Thoracic aorta (tissue), 2 donors: ENCODE measurements at regions not wholly inside any gene's neighbourhood (a gene's known extent, or its start where the extent isn't known, plus 50 kb on each side); places are given as distances from the start of the nearest gene placed in this dataset.

ENCODE experiments used
- ATAC-seq: fragments of 150-250 bp; one replicate; pipeline ENCODE4 v1.8.0; 2017; ENCODE audit warnings: low read depth; ENCODE audit not compliant: insufficient number of reproducible peaks, low FRiP score
- DNase-seq: peaks from one replicate; pipeline ENCODE4 v3.0.0-alpha.2; 2020; ENCODE audit warnings: low spot score
- H3K27ac ChIP-seq, 2 donors: fragments of 200-600 bp; sonication (generic); 1 replicate in 1 of 2; 2 replicates in 1 of 2; pipeline ENCODE4 v1.5.1; 2016; ENCODE audit warnings: mild to moderate bottlenecking in 2 of 2, moderate library complexity in 2 of 2
- H3K27me3 ChIP-seq: fragments of 200-600 bp; sonication (generic); replicated peaks from 2 replicates; pipeline ENCODE4 v1.6.0; 2016; ENCODE audit warnings: mild to moderate bottlenecking; ENCODE audit not compliant: insufficient read depth
- H3K36me3 ChIP-seq: fragments of 200-600 bp; sonication (generic); one replicate; pipeline ENCODE4 v1.5.1; 2016
- H3K4me1 ChIP-seq, 2 donors: fragments of 200-600 bp; sonication (generic); 1 replicate in 1 of 2; 2 replicates in 1 of 2; pipeline versions ENCODE4 v1.5.1 to v1.6.0; 2016; ENCODE audit warnings: low read depth in 2 of 2, mild to moderate bottlenecking in 1 of 2; ENCODE audit not compliant: control insufficient read depth in 1 of 2
- H3K4me3 ChIP-seq: fragments of 200-600 bp; sonication (generic); 2 replicates; pipeline ENCODE4 v1.5.1; 2016; ENCODE audit warnings: mild to moderate bottlenecking
- H3K9me3 ChIP-seq: fragments of 200-600 bp; sonication (generic); 2 replicates; pipeline ENCODE4 v1.5.1; 2016
- TF ChIP-seq, protein P1 (sequence below): fragments of 200-600 bp; sonication (generic); IDR thresholded peaks from one replicate; pipeline ENCODE4 v1.5.1; 2019; ENCODE audit warnings: antibody characterized with exemption

DNA sequence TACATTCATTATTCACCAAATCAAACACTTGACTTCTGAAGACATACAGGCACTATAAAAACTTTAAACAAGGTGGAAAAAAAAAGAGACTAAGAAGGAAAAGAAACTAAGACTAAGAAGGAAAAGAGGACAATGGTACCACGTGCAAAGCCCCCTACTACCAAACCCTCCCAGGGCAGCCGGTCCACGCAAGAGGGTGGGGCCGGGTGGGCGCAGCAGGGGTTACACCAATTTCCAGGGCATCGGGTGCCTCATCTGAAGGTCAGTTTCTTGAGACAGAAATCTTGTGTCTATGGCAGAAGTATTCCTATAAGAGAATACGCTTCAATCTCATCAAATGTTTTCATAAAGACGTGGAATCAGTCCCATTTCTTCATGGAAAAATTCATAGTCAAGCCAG, 131.5 kb downstream of the NUFIP1 start:
- H3K4me1 ChIP-seq, result peaks cover 0 to 22% of the 10 kb centered on the region in 2 donors
- no peak overlapping the region for H3K4me3 ChIP-seq
- no peak overlapping the region for H3K27ac ChIP-seq
- TF ChIP-seq, protein P1, sequence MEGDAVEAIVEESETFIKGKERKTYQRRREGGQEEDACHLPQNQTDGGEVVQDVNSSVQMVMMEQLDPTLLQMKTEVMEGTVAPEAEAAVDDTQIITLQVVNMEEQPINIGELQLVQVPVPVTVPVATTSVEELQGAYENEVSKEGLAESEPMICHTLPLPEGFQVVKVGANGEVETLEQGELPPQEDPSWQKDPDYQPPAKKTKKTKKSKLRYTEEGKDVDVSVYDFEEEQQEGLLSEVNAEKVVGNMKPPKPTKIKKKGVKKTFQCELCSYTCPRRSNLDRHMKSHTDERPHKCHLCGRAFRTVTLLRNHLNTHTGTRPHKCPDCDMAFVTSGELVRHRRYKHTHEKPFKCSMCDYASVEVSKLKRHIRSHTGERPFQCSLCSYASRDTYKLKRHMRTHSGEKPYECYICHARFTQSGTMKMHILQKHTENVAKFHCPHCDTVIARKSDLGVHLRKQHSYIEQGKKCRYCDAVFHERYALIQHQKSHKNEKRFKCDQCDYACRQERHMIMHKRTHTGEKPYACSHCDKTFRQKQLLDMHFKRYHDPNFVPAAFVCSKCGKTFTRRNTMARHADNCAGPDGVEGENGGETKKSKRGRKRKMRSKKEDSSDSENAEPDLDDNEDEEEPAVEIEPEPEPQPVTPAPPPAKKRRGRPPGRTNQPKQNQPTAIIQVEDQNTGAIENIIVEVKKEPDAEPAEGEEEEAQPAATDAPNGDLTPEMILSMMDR, result no peak
- no peaks in the 10 kb centered on the region for H3K27me3 ChIP-seq
- ATAC-seq (no peak), DNase-seq (no peak)
- no peaks in the 10 kb centered on the region for H3K36me3 ChIP-seq
- H3K9me3 ChIP-seq, result no peaks in the 10 kb centered on the region

DNA sequence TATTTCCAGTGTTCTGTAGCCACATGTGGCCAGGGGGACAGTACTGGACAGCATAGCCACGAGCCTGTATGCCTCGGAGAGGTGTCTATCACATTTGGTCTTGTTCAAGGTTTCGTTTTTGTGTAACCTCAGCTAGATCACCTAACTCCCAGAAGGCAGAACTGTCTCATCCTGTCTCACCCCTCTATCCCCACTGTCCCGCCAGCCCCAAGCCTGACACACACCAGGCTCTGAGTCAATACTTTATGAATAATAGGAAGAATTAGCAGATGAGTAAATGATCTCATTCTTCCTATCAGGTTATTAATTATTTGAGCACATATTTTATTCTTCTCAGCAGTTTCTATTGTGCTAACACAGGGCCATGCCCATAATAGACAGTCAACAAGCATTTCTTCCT, 132.2 kb downstream of the NUFIP1 start:
- Histone ChIP-seq H3K27ac (no peak overlapping the region), H3K36me3 (no peaks in the 10 kb centered on the region), H3K4me3 (no peak overlapping the region), H3K9me3 (no peaks in the 10 kb centered on the region), H3K4me1 (peaks cover 0 to 22% of the 10 kb centered on the region in 2 donors), H3K27me3 (no peaks in the 10 kb centered on the region)
- ATAC-seq (no peak), DNase-seq (no peak)
- TF ChIP-seq, protein P1, result no peak

DNA sequence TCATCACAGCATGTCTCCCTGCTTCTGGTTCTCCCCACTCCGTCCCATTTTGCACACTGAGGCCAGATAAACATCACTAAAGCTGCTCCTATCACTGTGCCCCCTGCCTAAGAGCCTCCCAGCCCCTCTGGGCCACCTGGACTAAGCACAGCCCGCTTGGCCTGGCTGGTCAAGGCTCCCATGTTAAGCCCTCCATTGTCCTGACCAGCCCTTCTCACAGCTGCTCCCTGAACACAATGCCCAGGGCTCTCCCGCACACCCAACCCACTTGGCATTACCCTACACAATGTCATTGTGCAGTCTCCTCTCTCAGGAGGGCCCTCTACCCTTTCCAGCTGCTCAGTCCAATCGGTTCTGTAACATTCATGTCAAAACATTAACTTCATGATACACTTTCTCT, 133.4 kb downstream of the NUFIP1 start:
- Histone ChIP-seq H3K4me3 (no peak overlapping the region), H3K4me1 (peaks cover 0 to 22% of the 10 kb centered on the region in 2 donors), H3K27ac (no peak overlapping the region), H3K36me3 (no peaks in the 10 kb centered on the region), H3K9me3 (no peaks in the 10 kb centered on the region), H3K27me3 (no peaks in the 10 kb centered on the region)
- no peak for ATAC-seq
- TF ChIP-seq, protein P1, result no peak
- DNase-seq, result no peak

DNA sequence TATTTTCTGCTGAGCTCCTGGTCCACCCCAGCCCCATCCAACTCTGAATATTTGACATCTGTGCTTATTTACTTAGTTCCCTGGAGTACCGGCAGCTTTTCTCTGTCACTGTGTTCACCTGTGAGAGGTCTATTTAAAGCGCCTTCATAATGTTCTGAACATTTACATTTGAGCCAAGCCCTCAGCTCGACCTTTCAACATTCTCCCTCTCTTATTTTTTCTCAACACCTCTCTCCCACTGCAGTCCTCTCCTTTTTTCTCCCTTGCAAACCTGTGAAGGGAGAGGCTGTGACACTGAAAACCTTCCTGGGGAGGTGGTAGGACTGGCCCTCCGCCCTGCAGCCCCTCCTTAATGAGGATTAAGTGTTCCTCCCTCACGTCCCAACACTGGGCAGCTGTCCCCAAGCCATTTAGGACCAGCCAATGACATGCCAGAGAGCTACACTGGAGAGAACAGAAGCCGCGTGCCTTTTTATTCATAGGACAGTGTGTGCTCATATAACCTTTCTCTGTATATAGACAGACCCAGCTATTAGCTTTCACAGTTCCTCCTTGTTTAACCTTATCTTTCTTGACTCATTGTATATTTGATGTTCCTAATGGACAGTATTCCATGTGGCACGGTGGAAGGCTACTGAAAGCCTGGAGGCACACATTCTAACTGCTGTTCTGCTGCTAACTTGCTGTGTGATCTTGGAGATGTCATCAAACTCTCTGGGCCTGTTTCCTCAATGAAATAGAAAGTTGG, 134.8 kb downstream of the NUFIP1 start:
- H3K4me3 ChIP-seq, result no peak overlapping the region
- no peaks in the 10 kb centered on the region for H3K36me3 ChIP-seq
- H3K27me3 ChIP-seq, result no peaks in the 10 kb centered on the region
- DNase-seq (no peak), ATAC-seq (no peak)
- no peaks in the 10 kb centered on the region for H3K9me3 ChIP-seq
- no peak overlapping the region for H3K27ac ChIP-seq
- peaks cover 5 to 34% of the 10 kb centered on the region in 2 donors for H3K4me1 ChIP-seq
- TF ChIP-seq, protein P1, result no peak

DNA sequence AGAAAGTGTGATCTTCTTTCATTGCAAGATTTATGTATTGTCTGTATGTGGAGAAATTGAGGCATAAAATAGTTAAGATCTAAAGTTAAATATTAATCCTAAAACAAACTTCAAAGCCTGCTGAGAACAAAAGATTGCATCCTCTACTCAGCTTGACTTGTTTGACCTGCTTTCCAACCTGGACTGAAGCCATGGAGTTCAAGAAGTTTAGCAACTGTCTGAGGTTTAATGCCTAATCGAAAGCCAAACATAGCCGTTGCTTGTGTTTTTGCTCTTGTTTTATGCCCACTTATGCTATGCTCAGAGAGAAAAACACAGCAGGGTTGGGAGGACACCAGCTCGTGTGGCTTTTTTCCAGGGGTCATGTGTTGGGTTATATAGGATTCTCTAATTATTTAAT, 135.6 kb downstream of the NUFIP1 start:
- no peaks in the 10 kb centered on the region for H3K9me3 ChIP-seq
- peaks cover 5 to 39% of the 10 kb centered on the region in 2 donors for H3K4me1 ChIP-seq
- ATAC-seq (no peak), DNase-seq (no peak)
- no peaks in the 10 kb centered on the region for H3K27me3 ChIP-seq
- TF ChIP-seq, protein P1, result no peak
- H3K4me3 ChIP-seq, result no peak overlapping the region
- H3K27ac ChIP-seq, result no peak overlapping the region
- H3K36me3 ChIP-seq, result no peaks in the 10 kb centered on the region
